ENCODE measurements at regions not wholly inside any gene's neighbourhood (a gene's known extent, or its start where the extent isn't known, plus 50 kb on each side); places are given as distances from the start of the nearest gene placed in this dataset.
"Not testable (repeated sequence)": the region's sequence is repeated elsewhere in the genome, so short reads cannot be mapped to it uniquely, and the experiment has no call there.

DNA sequence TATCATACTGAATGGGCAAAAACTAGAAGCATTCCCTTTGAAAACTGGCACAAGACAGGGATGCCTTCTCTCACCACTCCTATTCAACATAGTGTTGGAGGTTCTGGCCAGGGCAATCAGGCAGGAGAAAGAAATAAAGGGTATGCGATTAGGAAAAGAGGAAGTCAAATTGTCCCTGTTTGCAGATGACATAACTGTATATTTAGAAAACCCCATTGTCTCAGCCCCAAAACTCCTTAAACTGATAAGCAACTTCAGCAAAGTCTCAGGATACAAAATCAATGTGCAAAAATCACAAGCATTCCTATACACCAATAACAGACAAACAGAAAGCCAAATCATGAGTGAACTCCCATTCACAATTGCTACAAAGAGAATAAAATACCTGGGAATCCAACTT is 52.5 kb upstream of the CCDC71L start:
- intact Hi-C loops (cut with micrococcal nuclease); POLR2A ChIA-PET (ENCODE audit: unreplicated experiment); H3K9me3 ChIP-seq (ENCODE audit: control insufficient read depth, insufficient read depth, low read length): not testable (repeated sequence)

DNA sequence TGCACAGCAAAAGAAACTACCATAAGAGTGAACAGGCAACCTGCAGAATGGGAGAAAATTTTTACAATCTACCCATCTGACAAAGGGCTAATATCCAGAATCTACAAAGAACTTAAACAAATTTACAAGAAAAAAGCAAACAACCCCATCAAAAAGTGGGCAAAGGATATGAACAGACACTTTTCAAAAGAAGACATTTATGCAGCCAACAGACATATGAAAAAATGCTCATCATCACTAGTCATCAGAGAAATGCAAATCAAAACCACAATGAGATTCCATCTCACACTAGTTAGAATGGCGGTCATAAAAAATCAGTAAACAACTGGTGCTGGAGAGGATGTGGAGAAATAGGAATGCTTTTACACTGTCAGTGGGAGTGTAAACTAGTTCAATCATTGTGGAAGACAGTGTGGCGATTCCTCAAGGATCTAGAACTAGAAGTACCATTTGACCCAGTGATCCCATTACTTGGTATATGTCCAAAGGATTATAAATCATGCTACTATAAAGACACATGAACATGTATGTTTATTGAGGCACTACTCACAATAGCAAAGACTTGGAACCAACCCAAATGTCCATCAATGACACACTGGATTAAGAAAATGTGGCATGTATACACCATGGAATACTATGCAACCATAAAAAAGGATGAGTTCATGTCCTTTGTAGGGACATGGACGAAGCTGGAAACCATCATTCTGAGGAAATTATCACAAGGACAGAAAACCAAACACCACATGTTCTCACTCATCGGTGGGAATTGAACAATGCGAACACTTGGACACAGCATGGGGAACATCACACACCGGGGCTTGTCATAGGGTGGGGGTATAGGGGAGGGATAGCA is 53.9 kb upstream of the CCDC71L start:
- peak overlapping the region; percentile 73; the same call in 1 of the 2 replicates for H2BK20ac ChIP-seq (ENCODE audit: low read depth, low read length)
- H3K9me1 ChIP-seq (ENCODE audit: insufficient read depth, low read length); ATAC-seq (ENCODE audit: low read depth); H3K4me2 ChIP-seq (ENCODE audit: low read depth, low read length); CTCF ChIA-PET; dilution Hi-C loops (cut with HindIII; ENCODE audit: low sequenced_read_pairs, unreplicated experiment); H3K23ac ChIP-seq (ENCODE audit: low read depth, low read length); intact Hi-C loops (cut with micrococcal nuclease); H3K4me1 ChIP-seq (ENCODE audit: control insufficient read depth, insufficient read depth, low read length); H4K8ac ChIP-seq (ENCODE audit: low read depth in 2 of 2, low read length in 2 of 2); H3K56ac ChIP-seq (ENCODE audit: extremely low read depth, insufficient read depth, low read length); H3K27me3 ChIP-seq (ENCODE audit: control insufficient read depth, insufficient read depth, low read length); in situ Hi-C loops (cut with MboI; ENCODE audit: low sequenced_read_pairs); H2AK9ac ChIP-seq (replicated peaks; ENCODE audit: low read depth, low read length, poor library complexity); H4K20me1 ChIP-seq (ENCODE audit: insufficient read depth, low read length); POLR2A ChIA-PET (ENCODE audit: unreplicated experiment); H3K9ac ChIP-seq (ENCODE audit: low read depth, low read length); H3K27ac ChIP-seq (ENCODE audit: insufficient read depth, low read length); H3K9me3 ChIP-seq (ENCODE audit: control insufficient read depth, insufficient read depth, low read length); H2AFZ ChIP-seq (replicated peaks; ENCODE audit: low read length, poor library complexity); H4K5ac ChIP-seq (ENCODE audit: low read depth, low read length); BruUV-seq (replicated peaks); H3K36me3 ChIP-seq (ENCODE audit: control insufficient read depth, insufficient read depth, low read length); H3K4me3 ChIP-seq (ENCODE audit: insufficient read depth, low read depth, low read length): not testable (repeated sequence)
- H2AK5ac ChIP-seq (ENCODE audit: low read depth, low read length) = peak overlapping the region; percentile 51; the same call in 1 of the 2 replicates
- WGBS, 2 experiments (ENCODE audit: extremely low coverage in 2 of 2, insufficient read length in 1 of 2) = no CpG with 5 or more reads among the region's 6 CpGs
- H4K91ac ChIP-seq (ENCODE audit: insufficient read depth, low read depth, low read length) = peak overlapping the region; percentile 52; the same call in 1 of the 2 replicates
- 0 out of 3 replicates have a peak overlapping the region, but pooled peaks have one; percentile 48 for H2BK15ac ChIP-seq (ENCODE audit: low read depth, low read length)
- peak overlapping the region; percentile 71 for H3K4ac ChIP-seq (ENCODE audit: low read depth, low read length)
- peak overlapping the region; percentile 72; the same call in 1 of the 2 replicates for H3K14ac ChIP-seq (replicated peaks; ENCODE audit: low read depth, low read length)
- DNase-seq = peak; percentile 46
- H3K79me1 ChIP-seq (ENCODE audit: low read depth in 1 of 2, low read length in 2 of 2) = peaks cover 8 to 20% of the 10 kb centered on the region in 2 experiments; a peak in 3 of 4 replicates
- H2BK5ac ChIP-seq (ENCODE audit: low read depth, low read length, poor library complexity, severe bottlenecking) = peak overlapping the region; percentile 65
- H3K18ac ChIP-seq (ENCODE audit: low read depth, low read length) = peak overlapping the region; percentile 31; the same call in 1 of the 2 replicates
- H2BK120ac ChIP-seq (ENCODE audit: low read depth, low read length) = peak overlapping the region; percentile 56; the same call in 1 of the 2 replicates

More for the DNA sequence above, 52.5 kb upstream of the CCDC71L start:
- H3K56ac ChIP-seq (ENCODE audit: extremely low read depth, insufficient read depth, low read length); H4K20me1 ChIP-seq (ENCODE audit: insufficient read depth, low read length); H3K9ac ChIP-seq (ENCODE audit: low read depth, low read length); in situ Hi-C loops (cut with MboI; ENCODE audit: low sequenced_read_pairs); H3K36me3 ChIP-seq (ENCODE audit: control insufficient read depth, insufficient read depth, low read length); H2BK15ac ChIP-seq (ENCODE audit: low read depth, low read length); H3K9me1 ChIP-seq (ENCODE audit: insufficient read depth, low read length); BruUV-seq (replicated peaks); H3K4me2 ChIP-seq (ENCODE audit: low read depth, low read length); CTCF ChIA-PET; H3K4me3 ChIP-seq (ENCODE audit: insufficient read depth, low read depth, low read length); H2BK5ac ChIP-seq (ENCODE audit: low read depth, low read length, poor library complexity, severe bottlenecking); H2AFZ ChIP-seq (replicated peaks; ENCODE audit: low read length, poor library complexity); H3K14ac ChIP-seq (replicated peaks; ENCODE audit: low read depth, low read length); DNase-seq; H2AK9ac ChIP-seq (replicated peaks; ENCODE audit: low read depth, low read length, poor library complexity); H3K27me3 ChIP-seq (ENCODE audit: control insufficient read depth, insufficient read depth, low read length); H4K8ac ChIP-seq (ENCODE audit: low read depth in 2 of 2, low read length in 2 of 2); H2AK5ac ChIP-seq (ENCODE audit: low read depth, low read length); dilution Hi-C loops (cut with HindIII; ENCODE audit: low sequenced_read_pairs, unreplicated experiment); H3K27ac ChIP-seq (ENCODE audit: insufficient read depth, low read length); H3K18ac ChIP-seq (ENCODE audit: low read depth, low read length); H2BK120ac ChIP-seq (ENCODE audit: low read depth, low read length); H3K23ac ChIP-seq (ENCODE audit: low read depth, low read length); H3K4me1 ChIP-seq (ENCODE audit: control insufficient read depth, insufficient read depth, low read length); H2BK20ac ChIP-seq (ENCODE audit: low read depth, low read length); H4K5ac ChIP-seq (ENCODE audit: low read depth, low read length); H3K4ac ChIP-seq (ENCODE audit: low read depth, low read length); ATAC-seq (ENCODE audit: low read depth); H4K91ac ChIP-seq (ENCODE audit: insufficient read depth, low read depth, low read length): not testable (repeated sequence)
- WGBS, 2 experiments (ENCODE audit: extremely low coverage in 2 of 2, insufficient read length in 1 of 2) = no CpG with 5 or more reads among the region's 1 CpG
- H3K79me1 ChIP-seq (ENCODE audit: low read depth in 1 of 2, low read length in 2 of 2) = peaks cover 8 to 20% of the 10 kb centered on the region in 2 experiments; a peak in 3 of 4 replicates
